K562 (cell line): ENCODE measurements at regions not wholly inside any gene's neighbourhood (a gene's known extent, or its start where the extent isn't known, plus 50 kb on each side); places are given as distances from the start of the nearest gene placed in this dataset.

Experiments used
- ATAC-seq: fragments of 200-7000 bp; cut with Tn5 transposase; 3 replicates; pipeline ENCODE4 v1.9.1; 2020; ENCODE audit warnings: moderate library complexity
- BruUV-seq: library from RNA; stranded (reverse); fragments of 400-500 nt; replicated peaks from 2 replicates; lab custom pipeline; 2021; lab: Mats Ljungman, UMichigan
- CTCF ChIA-PET: fragments of 300-600 bp; formaldehyde crosslinking; extraction: SDS; loops from one replicate; lab custom pipeline; 2021; ENCODE audit warnings: low intra/inter-chr PET ratio; lab: Yijun Ruan, JAX
- POLR2A ChIA-PET: fragments of 300-600, 350-650 bp; sonication (Branson Sonifier 250); formaldehyde crosslinking; extraction: SDS; loops from one replicate; lab custom pipeline; 2021; ENCODE audit warnings: antibody characterized with exemption, inconsistent platforms; lab: Yijun Ruan, JAX
- DNase-seq, 4 experiments: peaks; one replicate each; pipeline versions ENCODE4 v3.0.0 to v3.0.0-alpha.2; 2011 to 2018; ENCODE audit warnings: low spot score in 3 of 4, mixed read lengths in 3 of 4; ENCODE audit errors: extremely low read depth in 1 of 4
- FAIRE-seq: peaks from 2 replicates; lab custom pipeline; 2011; peaks lifted over from hg19 to GRCh38; lab: Jason Lieb, UNC
- H2AFZ ChIP-seq: 2 replicates; pipeline ENCODE4 v1.6.0; 2011; ENCODE audit warnings: low read depth, low read length, control low read depth, inconsistent platforms
- H3K27ac ChIP-seq: fragments of 200-600 bp; 3 replicates; pipeline ENCODE4 v1.8.0; 2011; ENCODE audit warnings: low read depth, mild to moderate bottlenecking, control low read depth, inconsistent platforms, low read length, moderate library complexity, mixed read lengths; ENCODE audit errors: extremely low read depth
- H3K27me3 ChIP-seq, 2 experiments: fragments of 300-600 bp in 1 of 2; 2 replicates in 1 of 2; 3 replicates in 1 of 2; pipeline versions ENCODE4 v1.6.0 to v1.8.0; 2011; ENCODE audit warnings: inconsistent platforms in 2 of 2, low read length in 2 of 2, mild to moderate bottlenecking in 1 of 2, mixed read lengths in 1 of 2, moderate library complexity in 1 of 2; ENCODE audit not compliant: control insufficient read depth in 2 of 2, insufficient read depth in 2 of 2
- H3K36me3 ChIP-seq: fragments of 300-600 bp; 3 replicates; pipeline ENCODE4 v1.8.0; 2011; ENCODE audit warnings: mild to moderate bottlenecking, low read length, inconsistent platforms; ENCODE audit not compliant: control insufficient read depth, insufficient read depth
- H3K4me1 ChIP-seq, 2 experiments: fragments of 200-600 bp in 1 of 2; replicated peaks in 1 of 2; 2 replicates in 1 of 2; 3 replicates in 1 of 2; pipeline versions ENCODE4 v1.5.1 to v1.8.0; 2011; ENCODE audit warnings: inconsistent platforms in 2 of 2, low read length in 2 of 2, mild to moderate bottlenecking in 1 of 2, mixed read lengths in 1 of 2, moderate library complexity in 1 of 2; ENCODE audit not compliant: control insufficient read depth in 2 of 2, insufficient read depth in 2 of 2
- H3K4me2 ChIP-seq: 2 replicates; pipeline ENCODE4 v1.6.1; 2011; ENCODE audit warnings: low read length, control low read depth, inconsistent platforms, mixed read lengths; ENCODE audit not compliant: insufficient read depth
- H3K4me3 ChIP-seq: fragments of 200-600 bp; sonication (generic), shearing (Covaris generic); 2 replicates; pipeline ENCODE4 v1.5.1; 2016; ENCODE audit warnings: control low read depth, inconsistent platforms
- H3K79me2 ChIP-seq: fragments of 200-600 bp; 3 replicates; pipeline ENCODE4 v1.8.0; 2011; ENCODE audit warnings: low read length, inconsistent platforms; ENCODE audit not compliant: control insufficient read depth, insufficient read depth
- H3K9ac ChIP-seq, 2 experiments: 2 replicates each; pipeline versions ENCODE4 v1.6.0 to v1.6.1; 2011; ENCODE audit warnings: low read depth in 2 of 2, low read length in 2 of 2, control low read depth in 1 of 2, inconsistent platforms in 1 of 2, mild to moderate bottlenecking in 1 of 2, mixed read lengths in 1 of 2; ENCODE audit not compliant: insufficient read depth in 1 of 2
- H3K9me1 ChIP-seq: one replicate; pipeline ENCODE4 v1.6.0; 2011; ENCODE audit warnings: inconsistent platforms, mild to moderate bottlenecking, low read length, moderate library complexity; ENCODE audit not compliant: control insufficient read depth, insufficient read depth
- H3K9me3 ChIP-seq: replicated peaks from 2 replicates; pipeline ENCODE4 v1.5.1; 2011; ENCODE audit warnings: low read depth, low read length, inconsistent platforms; ENCODE audit not compliant: control insufficient read depth, insufficient read depth
- H4K20me1 ChIP-seq: replicated peaks from 2 replicates; pipeline ENCODE4 v1.6.1; 2011; ENCODE audit warnings: low read length, inconsistent platforms, mixed read lengths; ENCODE audit not compliant: control insufficient read depth, insufficient read depth
- BMI1 ChIP-seq: fragments of 150-350 bp; IDR thresholded peaks from 2 replicates; pipeline ENCODE4 v1.6.1; 2014; ENCODE audit warnings: low read length
- CHD4 ChIP-seq: fragments of 200-600 bp; sonication (generic); IDR thresholded peaks from 3 replicates; pipeline ENCODE4 v1.6.1; 2012; ENCODE audit warnings: low read depth, mild to moderate bottlenecking, mixed read lengths, low read length, inconsistent platforms; ENCODE audit not compliant: insufficient read depth, insufficient replicate concordance, poor library complexity, severe bottlenecking
- CREB1 ChIP-seq, 2 experiments: sonication (generic) in 1 of 2; formaldehyde crosslinking in 1 of 2; IDR thresholded peaks; 2 replicates each; pipeline versions ENCODE4 v1.6.1 to v1.8.0; 2012 to 2022; ENCODE audit warnings: inconsistent platforms in 1 of 2, mild to moderate bottlenecking in 1 of 2, missing genetic modification reagents in 1 of 2, moderate library complexity in 1 of 2
- E2F5 ChIP-seq: sonication (generic); formaldehyde crosslinking; IDR thresholded peaks from 2 replicates; pipeline ENCODE4 v1.8.0; 2022; ENCODE audit warnings: mild to moderate bottlenecking, missing genetic modification reagents
- ELF1 ChIP-seq: fragments of 200-800 bp; sonication (Bioruptor generic); IDR thresholded peaks from 2 replicates; pipeline ENCODE4 v1.6.1; 2016; ENCODE audit warnings: missing genetic modification characterization, missing compliant biosample characterization
- HSF4 ChIP-seq: fragments of 250-450 bp; sonication (Bioruptor Pico); IDR thresholded peaks from 2 replicates; pipeline ENCODE4 v2.1.2; 2022; ENCODE audit warnings: mild to moderate bottlenecking, moderate library complexity, borderline replicate concordance
- KAT8 ChIP-seq: fragments of 450-650 bp; IDR thresholded peaks from 2 replicates; pipeline ENCODE4 v1.6.1; 2016; ENCODE audit warnings: low read depth, mild to moderate bottlenecking
- MAFF ChIP-seq: IDR thresholded peaks from 2 replicates; pipeline ENCODE4 v1.6.1; 2012; ENCODE audit warnings: low read length, improper control_type of control experiment
- MXD1 ChIP-seq: fragments of 250-450 bp; sonication (Bioruptor Pico); IDR thresholded peaks from 2 replicates; pipeline ENCODE4 v1.8.0; 2021; ENCODE audit warnings: borderline replicate concordance, mild to moderate bottlenecking, moderate library complexity; ENCODE audit not compliant: poor library complexity, severe bottlenecking
- PTTG1 ChIP-seq: fragments of 450-650 bp; IDR thresholded peaks from 2 replicates; pipeline ENCODE4 v1.6.1; 2016; ENCODE audit warnings: low read depth, mild to moderate bottlenecking, missing genetic modification characterization, missing compliant biosample characterization
- RBM25 ChIP-seq: fragments of 200-400 bp; formaldehyde crosslinking; IDR thresholded peaks from 2 replicates; pipeline ENCODE4 v1.6.1; 2018; ENCODE audit warnings: low read length, low read depth, moderate library complexity; ENCODE audit not compliant: severe bottlenecking
- RFX5 ChIP-seq: IDR thresholded peaks from 2 replicates; pipeline ENCODE4 v1.6.1; 2011; ENCODE audit warnings: low read depth, mild to moderate bottlenecking, improper control_type of control experiment, low read length
- SMAD2 ChIP-seq: fragments of 150-350 bp; IDR thresholded peaks from 2 replicates; pipeline ENCODE4 v1.6.1; 2014; ENCODE audit warnings: low read depth, mild to moderate bottlenecking, low read length
- SNRNP70 ChIP-seq: fragments of 200-400 bp; formaldehyde crosslinking; optimal IDR thresholded peaks from 2 replicates; pipeline ENCODE3; 2017; ENCODE audit warnings: low read depth, low read length
- TRIM24 ChIP-seq, 2 experiments: fragments of 450-650 bp; IDR thresholded peaks; 2 replicates each; pipeline ENCODE4 v1.6.1; 2016
- ZBTB2 ChIP-seq: fragments of 450-650 bp; IDR thresholded peaks from 2 replicates; pipeline ENCODE4 v1.6.1; 2016; ENCODE audit warnings: antibody characterized with exemption
- ZNF124 ChIP-seq: sonication (generic); formaldehyde crosslinking; IDR thresholded peaks from 2 replicates; pipeline ENCODE4 v1.8.1; 2022; ENCODE audit warnings: missing genetic modification reagents
- ZNF277 ChIP-seq: fragments of 250-450 bp; sonication (Bioruptor Pico); IDR thresholded peaks from 2 replicates; pipeline ENCODE4 v1.8.0; 2022; ENCODE audit warnings: inconsistent platforms, mild to moderate bottlenecking, moderate library complexity, borderline replicate concordance
- ZNF3 ChIP-seq: fragments of 250-450 bp; sonication (Bioruptor Pico); IDR thresholded peaks from 2 replicates; pipeline ENCODE4 v1.5.0; 2021; ENCODE audit warnings: mild to moderate bottlenecking, moderate library complexity
- WGBS: fragments of 100-300 bp; shearing (Covaris generic); methylation state at CpG from one replicate; pipeline ENCODE4 v1.1.6; 2016; ENCODE audit warnings: low coverage, mixed read lengths; ENCODE audit not compliant: insufficient coverage; ENCODE audit errors: missing lambda C conversion rate; 5-methylcytosine and 5-hydroxymethylcytosine counted together
- in situ Hi-C: fragments of 300-500 bp; cut with MboI; formaldehyde crosslinking; loops from 4 replicates; pipeline ENCODE4 v1.15.0; 2018; ENCODE audit warnings: inconsistent platforms, mixed read lengths
- intact Hi-C: fragments of 100-400 bp; cut with micrococcal nuclease; formaldehyde crosslinking; loops from 2 replicates; pipeline ENCODE4 v1.14.2; 2022

GRCh38 chr4:151882072-151882803 is 121.4 kb upstream of the GATB start:
- H3K9ac ChIP-seq: no peak overlapping the region
- H3K4me2 ChIP-seq: no peak overlapping the region
- intact Hi-C loops: no loop called here
- in situ Hi-C loops: no loop called here
- FAIRE-seq (no peak), DNase-seq (no peak), ATAC-seq (no peak)
- CTCF ChIA-PET: no interaction called here
- H3K36me3 ChIP-seq: no peaks in the 10 kb centered on the region
- no peak overlapping the region for H3K4me3 ChIP-seq
- H4K20me1 ChIP-seq: no peaks in the 10 kb centered on the region
- H3K27ac ChIP-seq: no peak overlapping the region
- BruUV-seq: no TSS peak
- WGBS: 1% methylated on average over 9 of the region's 9 CpGs
- no peaks in the 10 kb centered on the region for H3K4me1 ChIP-seq
- H2AFZ ChIP-seq: no peak overlapping the region
- no peaks in the 10 kb centered on the region for H3K9me3 ChIP-seq
- H3K27me3 ChIP-seq: peaks cover 0 to 23% of the 10 kb centered on the region in 2 experiments; a peak in 2 of 5 replicates
- H3K79me2 ChIP-seq: no peaks in the 10 kb centered on the region
- no peaks in the 10 kb centered on the region for H3K9me1 ChIP-seq
- TF ChIP-seq ZNF124 (no peak), KAT8 (no peak), ZNF3 (CRISPR knock-in tag) (no peak), ZNF277 (CRISPR knock-in tag) (no peak), MXD1 (CRISPR knock-in tag) (no peak), ELF1 (no peak), TRIM24 (IDR thresholded peaks at IDR 0.05) (no peak), PTTG1 (no peak), BMI1 (no peak), SNRNP70 (no peak), CREB1 (IDR thresholded peaks at IDR 0.05) (no peak), CREB1 (CRISPR knock-in tag; IDR thresholded peaks at IDR 0.05) (no peak), RBM25 (no peak), HSF4 (no peak), ZBTB2 (no peak), RFX5 (no peak), E2F5 (CRISPR knock-in tag) (no peak), CHD4 (no peak), MAFF (no peak), SMAD2 (no peak)
- POLR2A ChIA-PET: no interaction called here
